Trophoblast cell (in vitro differentiated cells and primary cell): ENCODE measurements at regions not wholly inside any gene's neighbourhood (a gene's known extent, or its start where the extent isn't known, plus 50 kb on each side); places are given as distances from the start of the nearest gene placed in this dataset.

Experiments used
- DNase-seq, 2 donors: peaks; one replicate each; pipeline ENCODE4 v3.0.0-alpha.2; 2016
- H2AFZ ChIP-seq: 2 replicates; pipeline ENCODE4 v1.6.1; 2013; ENCODE audit warnings: low read length, moderate library complexity, mild to moderate bottlenecking; ENCODE audit not compliant: insufficient read depth, poor library complexity
- H2AK5ac ChIP-seq: 2 replicates; pipeline ENCODE4 v1.6.1; 2013; ENCODE audit warnings: mild to moderate bottlenecking, low read length
- H2BK120ac ChIP-seq: 2 replicates; pipeline ENCODE4 v1.6.1; 2013; ENCODE audit warnings: low read length, mild to moderate bottlenecking, moderate library complexity; ENCODE audit not compliant: insufficient read depth, poor library complexity
- H2BK12ac ChIP-seq: 2 replicates; pipeline ENCODE4 v1.6.1; 2013; ENCODE audit warnings: mild to moderate bottlenecking, low read length, moderate library complexity
- H2BK5ac ChIP-seq: 2 replicates; pipeline ENCODE4 v1.6.1; 2013; ENCODE audit warnings: low read length, low read depth, moderate library complexity, mild to moderate bottlenecking; ENCODE audit not compliant: poor library complexity
- H3K14ac ChIP-seq: 2 replicates; pipeline ENCODE4 v1.6.1; 2013; ENCODE audit warnings: mild to moderate bottlenecking, low read length
- H3K18ac ChIP-seq: 2 replicates; pipeline ENCODE4 v1.6.1; 2013; ENCODE audit warnings: mild to moderate bottlenecking, low read length
- H3K23ac ChIP-seq: 2 replicates; pipeline ENCODE4 v1.6.1; 2013; ENCODE audit warnings: low read length
- H3K27ac ChIP-seq: 2 replicates; pipeline ENCODE4 v1.5.1; 2013; ENCODE audit warnings: low read depth, mild to moderate bottlenecking, inconsistent platforms, low read length, moderate library complexity
- H3K27me3 ChIP-seq: 2 replicates; pipeline ENCODE4 v1.6.1; 2013; ENCODE audit warnings: inconsistent platforms, mild to moderate bottlenecking, low read length, moderate library complexity; ENCODE audit not compliant: insufficient read depth
- H3K36me3 ChIP-seq, 2 experiments: 1 replicate in 1 of 2; 2 replicates in 1 of 2; pipeline ENCODE4 v1.6.1; 2013; ENCODE audit warnings: low read length in 2 of 2, mild to moderate bottlenecking in 2 of 2, moderate library complexity in 1 of 2; ENCODE audit not compliant: insufficient read depth in 2 of 2, control insufficient read depth in 1 of 2
- H3K4ac ChIP-seq: 2 replicates; pipeline ENCODE4 v1.6.1; 2013; ENCODE audit warnings: low read depth, mild to moderate bottlenecking, low read length, moderate library complexity
- H3K4me1 ChIP-seq, 2 experiments: 1 replicate in 1 of 2; 2 replicates in 1 of 2; pipeline ENCODE4 v1.6.1; 2013; ENCODE audit warnings: low read length in 2 of 2, mild to moderate bottlenecking in 2 of 2, moderate library complexity in 1 of 2; ENCODE audit not compliant: insufficient read depth in 2 of 2, control insufficient read depth in 1 of 2
- H3K4me2 ChIP-seq: 2 replicates; pipeline ENCODE4 v1.6.1; 2013; ENCODE audit warnings: inconsistent platforms, mild to moderate bottlenecking, low read length, moderate library complexity
- H3K4me3 ChIP-seq: 2 replicates; pipeline ENCODE4 v1.5.1; 2013; ENCODE audit warnings: mild to moderate bottlenecking, low read depth, low read length, inconsistent platforms
- H3K79me1 ChIP-seq: one replicate; pipeline ENCODE4 v1.6.1; 2013; ENCODE audit warnings: low read length
- H3K79me2 ChIP-seq: 2 replicates; pipeline ENCODE4 v1.6.1; 2013; ENCODE audit warnings: low read length, mild to moderate bottlenecking; ENCODE audit not compliant: control insufficient read depth, insufficient read depth, poor library complexity
- H3K9ac ChIP-seq: 2 replicates; pipeline ENCODE4 v1.6.1; 2013; ENCODE audit warnings: mild to moderate bottlenecking, low read length
- H3K9me3 ChIP-seq: 2 replicates; pipeline ENCODE4 v1.6.1; 2013; ENCODE audit warnings: low read depth, mild to moderate bottlenecking, control low read depth, inconsistent platforms, low read length; ENCODE audit not compliant: insufficient read depth
- H4K12ac ChIP-seq: 2 replicates; pipeline ENCODE4 v1.6.1; 2013; ENCODE audit warnings: low read depth, mild to moderate bottlenecking, low read length, moderate library complexity
- H4K8ac ChIP-seq: 2 replicates; pipeline ENCODE4 v1.6.1; 2013; ENCODE audit warnings: low read depth, mild to moderate bottlenecking, low read length, moderate library complexity
- H4K91ac ChIP-seq: one replicate; pipeline ENCODE4 v1.6.1; 2013; ENCODE audit warnings: low read depth, mild to moderate bottlenecking, low read length, moderate library complexity
- WGBS: extraction: QIAGEN DNeasy Blood & Tissue Kit; methylation state at CpG from one replicate; pipeline ENCODE4 v1.1.7; 2013; ENCODE audit warnings: missing lambda C conversion rate; ENCODE audit not compliant: insufficient read length, insufficient coverage; ENCODE audit errors: extremely low coverage; 5-methylcytosine and 5-hydroxymethylcytosine counted together

GRCh38 chr6:53413326-53413725, 64.6 kb upstream of the ELOVL5 start:
- Histone ChIP-seq H3K9me3 (no peaks in the 10 kb centered on the region), H3K27ac (no peak overlapping the region), H4K12ac (no peak overlapping the region), H3K4me1 (peaks cover 0 to 2% of the 10 kb centered on the region in 2 experiments), H3K36me3 (no peaks in the 10 kb centered on the region), H2BK12ac (no peak overlapping the region), H3K18ac (no peak overlapping the region), H4K91ac (no peak overlapping the region), H3K27me3 (no peaks in the 10 kb centered on the region), H3K23ac (no peak overlapping the region), H2BK120ac (no peak overlapping the region), H3K14ac (no peak overlapping the region), H3K4me2 (no peak overlapping the region), H3K9ac (no peak overlapping the region), H4K8ac (no peak overlapping the region), H3K4ac (no peak overlapping the region), H2BK5ac (no peak overlapping the region), H2AK5ac (no peak overlapping the region), H2AFZ (no peak overlapping the region), H3K4me3 (no peak overlapping the region), H3K79me1 (no peaks in the 10 kb centered on the region), H3K79me2 (no peaks in the 10 kb centered on the region)
- no peak for DNase-seq
- WGBS: no CpG with 5 or more reads among the region's 4 CpGs

DNA sequence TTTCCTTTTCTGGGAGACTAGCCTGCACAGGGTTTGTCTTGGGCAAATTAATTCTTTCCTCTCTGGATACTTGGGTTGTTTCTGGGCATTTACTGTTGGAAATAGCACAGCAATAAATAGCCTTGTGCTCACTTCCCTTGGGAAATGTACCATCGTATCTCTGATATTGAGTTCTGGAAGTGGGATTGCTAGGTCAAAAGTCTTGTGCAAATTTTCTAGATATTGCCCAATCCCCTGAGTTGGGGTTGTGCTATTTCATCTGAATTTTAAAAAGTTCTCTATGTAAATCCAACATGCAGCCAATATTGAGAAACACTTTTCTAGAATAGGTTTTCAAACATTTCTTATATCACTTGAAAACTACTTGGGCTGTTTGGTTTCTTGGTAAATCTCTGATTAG, 64.0 kb upstream of the ELOVL5 start:
- no CpG with 5 or more reads among the region's 1 CpG for WGBS
- Histone ChIP-seq H3K4me3 (no peak overlapping the region), H4K8ac (no peak overlapping the region), H3K9ac (no peak overlapping the region), H4K91ac (no peak overlapping the region), H3K14ac (no peak overlapping the region), H4K12ac (no peak overlapping the region), H3K36me3 (no peaks in the 10 kb centered on the region), H3K79me2 (no peaks in the 10 kb centered on the region), H2AFZ (no peak overlapping the region), H2BK12ac (no peak overlapping the region), H3K27ac (no peak overlapping the region), H3K27me3 (no peaks in the 10 kb centered on the region), H3K79me1 (no peaks in the 10 kb centered on the region), H3K23ac (no peak overlapping the region), H2BK5ac (no peak overlapping the region), H3K9me3 (no peaks in the 10 kb centered on the region), H3K4me1 (peaks cover 0 to 2% of the 10 kb centered on the region in 2 experiments), H2BK120ac (no peak overlapping the region), H3K4ac (no peak overlapping the region), H2AK5ac (no peak overlapping the region), H3K18ac (no peak overlapping the region), H3K4me2 (no peak overlapping the region)
- DNase-seq: no peak

DNA sequence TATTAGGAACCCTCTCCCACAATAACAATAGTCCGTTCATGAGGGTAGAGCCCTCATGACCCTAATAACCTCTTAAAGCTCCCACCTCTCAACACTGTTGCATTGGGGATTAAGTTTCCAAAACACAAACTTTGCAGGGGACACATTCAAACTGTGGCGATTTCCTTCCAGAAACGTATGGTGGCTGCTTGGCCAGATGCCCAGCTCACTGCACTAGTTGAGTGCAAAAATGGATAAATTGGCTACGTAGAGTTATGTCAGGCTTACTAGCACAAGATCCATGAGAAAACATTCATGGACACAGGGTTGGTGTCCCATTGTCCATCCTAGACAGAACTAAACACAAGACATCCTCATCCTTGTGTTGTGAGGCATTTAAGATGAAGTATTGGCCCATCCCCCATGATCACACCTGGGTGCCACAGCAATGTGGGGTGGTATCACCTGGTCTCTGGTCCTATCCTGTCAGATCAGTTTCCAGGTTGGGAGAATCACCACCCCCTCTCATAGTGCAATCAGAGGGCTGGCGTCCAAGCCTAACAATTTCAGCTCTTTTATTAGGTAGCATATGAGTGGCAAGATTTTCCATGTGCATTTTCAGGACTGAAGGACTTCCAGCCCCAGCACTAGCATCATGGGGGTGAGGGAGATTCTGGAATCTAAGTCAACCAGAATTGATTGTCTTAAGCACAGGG, 63.4 kb upstream of the ELOVL5 start:
- no peak overlapping the region for H4K8ac ChIP-seq
- H2AK5ac ChIP-seq: no peak overlapping the region
- H3K36me3 ChIP-seq: no peaks in the 10 kb centered on the region
- H3K4me2 ChIP-seq: no peak overlapping the region
- H4K12ac ChIP-seq: no peak overlapping the region
- no peaks in the 10 kb centered on the region for H3K79me1 ChIP-seq
- H3K79me2 ChIP-seq: no peaks in the 10 kb centered on the region
- H4K91ac ChIP-seq: no peak overlapping the region
- H3K9ac ChIP-seq: no peak overlapping the region
- H3K4me1 ChIP-seq: peaks cover 0 to 2% of the 10 kb centered on the region in 2 experiments
- no peak overlapping the region for H3K4me3 ChIP-seq
- H2AFZ ChIP-seq: no peak overlapping the region
- H2BK5ac ChIP-seq: no peak overlapping the region
- no CpG with 5 or more reads among the region's 5 CpGs for WGBS
- no peak overlapping the region for H2BK12ac ChIP-seq
- no peak for DNase-seq
- H3K27ac ChIP-seq: no peak overlapping the region
- H3K9me3 ChIP-seq: no peaks in the 10 kb centered on the region
- no peaks in the 10 kb centered on the region for H3K27me3 ChIP-seq
- H3K14ac ChIP-seq: no peak overlapping the region
- no peak overlapping the region for H2BK120ac ChIP-seq
- H3K18ac ChIP-seq: no peak overlapping the region
- H3K23ac ChIP-seq: no peak overlapping the region
- no peak overlapping the region for H3K4ac ChIP-seq

GRCh38 chr6:53411451-53411850, 62.7 kb upstream of the ELOVL5 start:
- no peak overlapping the region for H3K4ac ChIP-seq
- no peak overlapping the region for H3K23ac ChIP-seq
- no peaks in the 10 kb centered on the region for H3K79me2 ChIP-seq
- no peak overlapping the region for H3K9ac ChIP-seq
- no peaks in the 10 kb centered on the region for H3K79me1 ChIP-seq
- no peaks in the 10 kb centered on the region for H3K9me3 ChIP-seq
- DNase-seq: peak in 1 of 2 donors; percentile 23
- no peak overlapping the region for H2BK12ac ChIP-seq
- peaks cover 0 to 2% of the 10 kb centered on the region in 2 experiments for H3K4me1 ChIP-seq
- H2BK120ac ChIP-seq: no peak overlapping the region
- no peak overlapping the region for H2AK5ac ChIP-seq
- no peak overlapping the region for H3K4me2 ChIP-seq
- H4K91ac ChIP-seq: no peak overlapping the region
- no CpG with 5 or more reads among the region's 2 CpGs for WGBS
- no peak overlapping the region for H3K27ac ChIP-seq
- no peaks in the 10 kb centered on the region for H3K27me3 ChIP-seq
- H3K18ac ChIP-seq: no peak overlapping the region
- no peak overlapping the region for H4K8ac ChIP-seq
- no peak overlapping the region for H2BK5ac ChIP-seq
- H3K36me3 ChIP-seq: no peaks in the 10 kb centered on the region
- H4K12ac ChIP-seq: no peak overlapping the region
- no peak overlapping the region for H3K4me3 ChIP-seq
- no peak overlapping the region for H3K14ac ChIP-seq
- no peak overlapping the region for H2AFZ ChIP-seq
